ENCODE measurements at regions not wholly inside any gene's neighbourhood (a gene's known extent, or its start where the extent isn't known, plus 50 kb on each side); places are given as distances from the start of the nearest gene placed in this dataset.

DNA sequence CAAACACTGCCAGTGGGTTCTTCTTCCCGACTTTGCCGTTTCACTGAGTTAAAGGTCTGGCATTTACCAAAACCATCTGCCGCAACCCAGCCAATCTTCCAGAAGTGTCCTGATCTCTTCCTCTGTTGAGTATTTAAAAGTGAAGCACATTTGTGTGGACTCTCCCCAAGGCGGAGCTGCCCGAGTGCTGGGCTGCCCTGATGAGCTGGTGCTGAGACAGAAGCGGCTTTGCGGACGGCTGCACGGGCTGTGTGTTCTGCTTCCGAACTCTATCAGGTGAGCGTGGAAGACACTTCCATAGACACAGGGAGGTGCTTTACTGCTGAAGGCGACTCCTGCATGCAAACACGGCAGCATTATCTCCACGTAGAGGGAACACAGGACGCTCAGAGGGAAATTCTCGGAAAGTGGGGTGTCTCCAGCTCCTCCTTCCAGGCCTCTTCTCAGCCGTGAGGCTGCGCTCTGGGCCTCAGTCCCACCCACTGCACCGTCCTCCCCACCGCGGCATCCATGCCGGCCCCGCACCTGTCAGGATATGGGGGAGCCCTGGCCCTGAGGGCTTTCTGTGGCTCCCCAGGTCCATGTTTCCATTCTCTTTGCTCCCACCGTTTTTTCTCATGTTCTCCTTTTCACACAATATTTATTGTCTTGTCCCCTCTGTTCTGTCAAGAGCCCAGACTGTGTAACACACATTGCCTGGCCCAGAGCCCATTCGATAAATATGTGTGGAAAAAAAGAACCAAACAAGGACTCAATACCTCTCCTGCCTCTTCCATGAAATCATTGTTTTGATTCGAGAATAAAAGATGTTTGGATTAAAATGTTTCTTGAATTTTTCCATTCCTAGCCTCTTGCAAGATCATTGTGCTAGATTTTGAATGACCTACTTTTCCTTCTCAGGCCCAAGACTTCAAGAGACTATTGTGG lies 205.1 kb downstream of the DLL1 start:
- DNase-seq (ENCODE audit: low read depth, low spot score): no peak

DNA sequence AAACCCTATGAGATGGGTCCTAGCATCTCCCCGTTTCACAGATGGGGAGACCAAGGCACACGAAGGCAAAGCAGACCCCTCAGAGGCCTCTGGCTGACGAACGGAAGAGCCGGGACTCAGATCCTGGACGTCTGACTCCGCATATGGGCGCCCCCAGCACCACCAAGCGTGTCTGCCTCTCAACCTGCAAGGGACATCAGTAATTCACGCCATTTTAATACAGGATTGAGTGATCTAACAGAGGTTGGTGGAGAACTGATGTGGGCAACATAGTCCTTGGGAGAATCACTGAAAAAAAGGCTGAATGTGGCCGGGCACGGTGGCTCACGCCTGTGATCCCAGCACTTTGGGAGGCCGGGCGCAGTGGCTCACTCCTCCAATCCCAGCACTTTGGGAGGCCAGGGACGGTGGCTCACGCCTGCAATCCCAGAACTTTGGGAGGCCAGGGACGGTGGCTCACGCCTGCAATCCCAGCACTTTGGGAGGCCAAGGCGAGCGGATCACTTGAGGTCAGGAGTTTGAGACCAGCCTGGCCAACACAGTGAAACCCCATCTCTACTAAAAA lies 206.6 kb downstream of the DLL1 start:
- DNase-seq (ENCODE audit: low read depth, low spot score): no peak

DNA sequence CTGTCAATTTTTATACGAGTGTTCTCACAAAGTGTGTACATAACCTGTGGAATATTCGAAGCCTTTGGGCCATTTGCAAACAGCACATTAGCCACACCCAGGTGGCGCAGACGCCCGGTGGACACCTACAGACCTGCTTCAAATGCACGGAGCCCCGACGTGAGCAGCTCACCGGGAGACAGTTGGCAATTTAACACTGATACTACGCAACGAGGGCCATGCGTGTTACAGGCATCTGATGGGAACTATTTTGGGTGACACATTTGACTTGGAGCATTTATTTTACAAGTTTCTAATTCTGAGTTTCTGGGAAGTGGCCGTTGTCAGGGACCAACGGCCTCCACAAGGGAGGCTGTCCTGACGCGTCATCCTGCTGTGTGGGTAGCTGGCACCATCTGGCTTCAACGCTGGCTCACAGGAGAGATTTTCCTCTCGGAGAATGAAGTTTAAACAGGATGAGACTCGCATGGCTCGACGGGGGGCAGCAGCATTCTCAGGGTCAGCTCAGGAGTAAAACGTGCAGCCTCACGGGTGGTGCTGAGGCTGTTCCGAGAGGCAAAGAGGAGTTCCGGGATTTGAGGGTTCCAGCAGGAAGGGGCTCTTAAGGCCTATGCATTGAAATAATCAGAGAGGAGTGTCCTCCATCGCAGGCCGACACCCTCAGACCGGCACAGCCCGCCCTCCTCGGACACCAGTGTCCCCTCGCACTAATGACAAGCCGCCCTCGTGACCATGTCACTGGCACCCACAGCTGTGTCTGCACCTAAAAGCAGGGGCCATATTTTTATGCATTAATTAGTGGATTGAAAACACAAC lies 207.4 kb downstream of the DLL1 start:
- DNase-seq (ENCODE audit: low read depth, low spot score): no peak

DNA sequence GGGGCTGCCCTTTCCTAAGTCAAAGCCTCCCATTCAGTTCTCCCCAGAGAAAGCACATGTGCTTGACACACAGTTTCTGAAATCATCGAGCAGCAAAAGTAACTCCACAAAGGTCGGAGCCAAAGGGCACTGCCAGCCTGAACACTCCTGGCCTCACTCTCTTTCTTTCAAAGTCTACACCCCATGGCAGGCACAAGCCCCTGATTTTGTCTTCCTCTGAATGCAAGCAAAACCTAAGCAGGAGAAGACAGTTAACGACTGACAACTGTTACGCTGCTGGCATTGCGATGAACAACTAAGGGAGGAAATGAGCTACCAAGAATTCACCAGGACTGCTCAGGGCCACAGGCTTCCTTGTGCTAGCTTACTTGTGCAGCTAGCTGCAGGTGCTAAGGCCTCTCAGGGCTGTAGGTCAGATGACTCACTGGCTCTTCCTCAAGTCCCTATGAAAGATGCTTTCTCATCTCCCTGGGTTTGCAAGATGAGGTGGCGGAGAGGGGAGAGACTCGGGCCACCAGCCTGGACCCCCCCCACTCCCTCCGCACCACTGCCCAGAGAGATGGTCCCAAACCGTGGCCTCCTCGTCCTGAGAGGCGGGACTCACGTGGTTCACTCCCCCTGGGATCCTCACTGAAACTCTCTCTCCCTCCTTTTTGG lies 208.2 kb downstream of the DLL1 start:
- no peak for DNase-seq (ENCODE audit: low read depth, low spot score)

DNA sequence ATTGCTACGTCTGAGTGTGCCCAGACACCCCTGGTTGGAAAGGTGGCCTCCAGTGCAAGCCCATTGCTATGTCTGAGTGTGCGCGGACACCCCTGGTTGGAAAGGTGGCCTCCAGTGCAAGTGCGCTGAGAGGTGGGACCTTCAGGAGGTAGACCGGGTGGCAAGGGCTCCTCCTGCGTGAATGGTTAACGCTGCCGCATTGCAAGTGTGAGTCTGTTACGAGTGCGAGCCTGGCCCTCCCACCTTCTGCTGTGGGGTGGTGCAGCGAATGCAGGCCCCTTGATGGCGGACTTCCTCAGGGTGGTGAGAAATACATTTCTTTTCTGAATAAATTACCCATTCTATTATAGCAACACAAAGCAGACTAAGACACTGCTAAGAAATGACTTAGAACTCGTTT lies 208.8 kb downstream of the DLL1 start:
- DNase-seq (ENCODE audit: low read depth, low spot score): no peak

DNA sequence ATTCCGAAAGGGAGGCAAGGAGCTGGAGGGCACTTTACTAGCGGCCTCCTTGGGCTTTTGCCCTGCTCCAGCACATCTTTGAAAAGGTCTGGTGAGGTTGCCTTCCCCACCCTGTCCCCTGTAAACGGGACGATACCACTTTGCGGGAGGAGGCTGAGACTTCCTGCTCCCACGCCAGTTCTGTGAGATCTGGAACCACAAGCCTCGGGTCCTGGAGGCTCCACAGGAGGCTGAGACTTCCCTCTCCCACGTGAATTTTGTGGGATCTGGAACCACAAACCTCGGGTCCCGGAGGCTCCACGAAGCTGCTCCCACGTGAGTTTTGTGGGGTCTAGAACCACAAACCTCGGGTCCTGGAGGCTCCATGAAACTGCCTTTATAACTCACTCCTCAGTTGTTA lies 209.3 kb downstream of the DLL1 start:
- DNase-seq (ENCODE audit: low read depth, low spot score): no peak

DNA sequence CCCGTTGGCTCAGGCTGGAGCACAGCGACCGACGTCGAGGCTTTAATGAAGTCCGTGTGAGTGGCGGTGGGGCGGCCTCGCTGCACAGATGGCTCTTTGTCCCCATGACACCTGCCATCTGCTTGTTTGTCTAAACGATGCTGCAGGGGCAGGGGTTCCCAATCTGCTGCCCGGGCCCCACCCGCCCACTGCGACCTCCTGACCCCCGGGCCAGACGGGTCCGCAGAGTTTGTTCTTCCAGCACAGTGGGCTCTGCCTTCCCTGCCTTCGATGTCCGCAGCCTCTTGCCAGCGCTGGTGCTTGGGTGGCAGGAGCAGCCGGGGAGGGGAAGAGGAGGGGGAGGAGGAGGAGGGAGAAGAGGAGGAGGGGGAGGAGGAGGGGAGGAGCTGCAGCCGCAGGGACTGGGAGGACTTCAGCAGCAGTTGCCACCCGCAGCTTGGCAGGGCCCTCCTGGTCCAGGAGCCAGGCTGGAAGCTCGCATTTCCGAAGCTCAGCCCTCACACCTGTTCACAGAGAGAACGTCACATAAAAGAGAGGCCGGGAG lies 210.0 kb downstream of the DLL1 start:
- no peak for DNase-seq (ENCODE audit: low read depth, low spot score)

DNA sequence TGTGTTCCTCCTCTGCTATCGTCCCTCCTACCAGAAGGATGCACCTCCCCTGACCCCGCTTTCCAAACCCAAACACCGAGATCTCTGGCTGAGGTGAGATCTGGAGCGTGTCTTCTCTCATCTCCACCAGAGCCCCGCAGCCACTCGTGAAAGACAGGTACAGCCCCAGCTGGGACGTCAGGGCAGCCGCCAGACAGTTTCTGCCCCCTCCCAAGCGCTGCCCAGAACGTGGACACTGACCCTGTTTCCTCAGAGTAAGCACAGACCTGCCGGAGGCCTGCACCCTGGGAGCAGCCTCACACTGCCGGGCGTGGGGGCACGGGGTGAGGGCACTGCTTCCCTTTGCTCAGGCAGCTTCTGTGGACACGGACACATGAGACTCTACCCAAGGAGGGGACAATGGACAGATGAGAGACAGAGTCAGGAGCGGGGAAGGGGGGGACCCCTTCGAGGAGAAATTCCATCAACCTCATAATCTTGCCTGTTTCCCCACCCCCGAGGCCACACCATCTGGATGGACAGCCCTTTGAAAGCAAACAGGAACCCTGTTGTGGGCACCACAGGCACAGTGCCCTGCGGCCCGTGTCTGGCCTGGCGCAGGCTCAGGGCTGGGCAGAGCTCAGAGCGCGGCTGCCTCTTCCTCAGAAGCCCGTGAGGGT lies 210.6 kb downstream of the DLL1 start:
- no peak for DNase-seq (ENCODE audit: low read depth, low spot score)

DNA sequence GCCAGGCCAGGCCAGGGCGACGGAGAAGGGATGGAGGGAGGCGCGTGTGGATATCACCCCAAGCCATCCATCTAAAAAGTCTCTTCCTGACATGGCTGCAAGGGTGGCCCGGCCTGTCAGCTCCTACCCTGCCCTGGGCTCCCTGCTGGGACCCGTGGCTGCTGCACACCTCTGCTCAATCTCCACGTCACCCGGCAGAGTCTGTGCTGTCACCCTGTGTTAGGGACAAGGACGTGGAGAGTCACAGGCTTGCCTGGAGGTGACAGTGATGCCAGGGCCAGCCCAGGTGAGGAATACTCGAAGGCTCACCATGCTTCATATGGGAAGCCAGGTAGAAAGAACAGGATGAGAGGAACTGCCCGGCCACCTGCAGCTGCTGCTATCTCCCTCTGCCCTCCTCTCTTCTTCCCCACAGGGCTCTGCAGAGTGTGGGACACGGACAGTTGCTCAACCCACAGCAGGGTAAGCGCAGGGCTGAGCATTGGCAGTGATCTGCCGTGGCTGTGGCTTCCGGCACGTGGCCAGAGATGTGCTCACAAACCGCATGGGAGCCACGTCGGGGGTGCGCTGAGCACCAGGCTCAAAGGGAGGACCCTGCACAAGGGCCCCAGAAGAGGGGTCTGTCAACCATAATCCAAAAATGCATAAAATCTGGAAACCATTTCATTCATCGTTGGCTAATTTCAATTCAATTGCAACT lies 214.3 kb downstream of the DLL1 start:
- no peak for DNase-seq (ENCODE audit: low read depth, low spot score)

DNA sequence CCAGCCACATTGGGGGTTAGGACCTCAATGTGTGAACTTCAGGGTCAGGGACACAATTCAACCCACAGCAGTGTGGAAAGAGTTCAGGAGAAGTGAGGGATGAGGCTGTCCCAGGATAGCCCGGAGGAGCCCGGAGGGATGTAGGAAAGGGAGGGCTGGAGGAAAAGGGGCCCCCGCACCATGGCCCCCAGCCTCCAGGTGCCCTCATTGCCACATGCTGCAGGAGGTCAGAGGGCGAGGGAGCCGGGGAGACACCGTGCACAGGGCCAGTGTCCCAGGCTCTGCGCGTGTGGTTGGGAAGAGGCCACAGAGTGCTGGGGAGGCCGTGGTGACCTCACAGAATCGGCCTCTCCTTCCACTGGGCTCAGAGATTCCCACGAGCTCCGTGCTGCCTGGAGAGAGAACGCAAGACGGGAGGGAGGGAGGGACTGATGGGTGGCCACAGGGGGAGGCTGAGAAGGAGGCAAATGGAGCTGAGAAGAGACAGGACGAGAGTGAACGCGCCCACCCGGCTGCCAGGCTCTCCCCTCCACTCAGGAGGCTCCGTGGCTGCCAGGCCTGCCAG lies 215.1 kb downstream of the DLL1 start:
- no peak for DNase-seq (ENCODE audit: low read depth, low spot score)

DNA sequence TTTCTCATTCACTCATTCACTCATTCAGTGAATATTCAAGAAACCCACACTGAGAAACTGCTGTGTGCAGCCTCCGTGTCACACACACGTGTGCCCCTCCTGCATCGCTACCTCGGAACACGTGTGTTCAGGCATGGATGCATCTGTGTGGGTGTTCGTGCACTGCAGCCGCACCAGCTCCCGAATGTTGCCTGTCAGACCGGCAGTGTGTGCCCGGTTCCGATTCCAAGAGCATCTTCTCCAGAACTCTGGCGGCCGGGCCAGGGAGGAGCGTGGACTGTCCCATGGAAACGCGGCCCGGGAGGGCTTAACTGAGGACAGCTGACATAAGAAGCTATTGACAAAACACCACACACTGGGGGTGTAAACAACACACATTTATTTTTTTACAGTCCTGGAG lies 216.0 kb downstream of the DLL1 start:
- no peak for DNase-seq (ENCODE audit: low read depth, low spot score)

DNA sequence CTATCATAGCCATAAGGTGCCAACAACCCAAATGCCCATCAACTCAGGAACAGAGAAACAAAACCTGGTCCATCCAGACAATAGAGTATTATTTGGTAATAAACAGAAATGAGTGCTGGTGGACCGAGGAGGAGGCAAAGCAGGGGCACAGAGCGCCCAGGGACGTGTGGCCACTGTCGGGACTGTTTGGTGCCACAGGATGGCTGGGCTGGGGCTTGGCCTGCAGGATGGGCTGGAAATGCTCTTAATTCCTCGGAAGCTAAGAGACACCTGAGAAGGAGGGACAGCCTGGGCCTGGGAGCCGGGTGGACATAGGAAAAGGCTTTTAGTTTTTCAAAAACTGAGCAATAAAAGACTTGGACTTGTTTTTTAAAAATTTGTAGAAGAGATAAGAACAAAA lies 216.4 kb downstream of the DLL1 start:
- DNase-seq (ENCODE audit: low read depth, low spot score): no peak

DNA sequence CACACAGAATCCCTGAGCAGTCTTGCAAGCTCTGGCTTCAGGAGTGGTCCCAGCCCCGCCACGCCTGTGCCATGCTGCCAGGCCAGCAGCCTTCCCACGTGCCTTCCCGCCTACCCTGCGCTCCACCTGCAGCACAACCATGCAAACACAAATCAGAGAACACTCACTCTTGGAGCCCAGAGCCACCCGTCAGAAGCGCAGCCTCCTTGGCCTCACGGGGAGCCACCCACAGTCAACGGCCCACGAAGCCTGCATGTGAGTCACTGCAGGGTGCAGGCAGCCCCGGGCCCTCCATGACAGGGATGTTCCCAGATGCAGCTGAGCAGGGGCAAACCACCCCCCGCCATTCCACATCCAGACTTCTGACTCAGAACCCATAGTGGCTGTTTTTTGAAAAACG lies 217.0 kb downstream of the DLL1 start:
- no peak for DNase-seq (ENCODE audit: low read depth, low spot score)

DNA sequence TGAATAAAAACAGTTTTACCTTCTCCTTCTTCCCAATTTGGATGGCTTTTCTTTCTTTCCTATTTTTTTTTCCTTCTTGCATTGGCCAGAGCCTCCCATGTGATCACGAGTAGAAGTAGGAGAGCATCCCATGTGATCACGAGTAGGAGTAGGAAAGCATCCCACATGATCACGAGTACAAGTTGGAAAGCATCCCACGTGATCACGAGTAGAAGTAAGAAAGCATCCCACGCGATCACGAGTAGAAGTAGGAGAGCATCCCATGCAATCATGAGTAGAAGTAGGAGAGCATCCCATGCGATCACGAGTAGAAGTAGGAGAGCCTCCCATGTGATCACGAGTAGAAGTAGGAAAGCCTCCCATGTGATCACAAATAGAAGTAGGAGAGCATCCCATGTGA lies 218.6 kb downstream of the DLL1 start:
- DNase-seq (ENCODE audit: low read depth, low spot score): no peak

DNA sequence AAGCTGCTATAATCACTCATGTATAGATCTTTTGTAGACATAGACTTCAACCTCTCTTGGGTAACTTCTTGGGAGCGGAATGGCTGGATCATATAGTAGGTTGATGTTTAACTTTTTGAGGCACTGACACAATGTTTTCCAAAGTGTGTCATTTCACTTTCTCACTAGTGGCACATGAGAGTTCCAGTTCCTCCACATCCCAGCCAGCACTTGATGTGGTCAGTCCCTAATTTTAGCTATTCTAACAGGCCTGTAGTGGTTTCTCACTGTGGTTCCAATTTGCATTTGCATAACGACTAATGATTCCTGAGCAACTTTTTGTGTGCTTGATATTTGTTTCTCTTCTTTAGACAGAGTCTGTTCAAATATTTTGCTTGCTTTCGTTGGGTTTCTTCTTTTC lies 221.3 kb downstream of the DLL1 start:
- no peak for DNase-seq (ENCODE audit: low read depth, low spot score)

DNA sequence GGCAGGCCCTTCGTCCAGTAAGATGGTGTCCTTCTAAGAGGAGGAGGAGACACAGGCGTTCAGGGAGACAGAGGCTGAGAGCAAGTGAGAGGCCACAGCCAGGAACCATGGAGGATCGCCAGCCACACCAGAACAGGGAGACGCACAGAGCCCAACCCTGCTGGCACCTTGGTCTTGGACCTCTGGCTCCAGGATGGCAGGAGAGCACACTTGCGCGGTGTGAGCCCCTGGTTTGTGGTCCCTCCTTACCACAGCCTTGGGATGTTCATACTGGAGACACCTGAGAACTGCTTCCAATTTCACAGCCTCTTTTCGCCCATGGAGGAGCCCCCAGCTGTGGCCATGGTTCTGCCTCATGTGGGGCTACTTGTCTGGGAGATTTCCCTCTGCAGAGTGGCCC lies 222.4 kb downstream of the DLL1 start:
- no peak for DNase-seq (ENCODE audit: low read depth, low spot score)

DNA sequence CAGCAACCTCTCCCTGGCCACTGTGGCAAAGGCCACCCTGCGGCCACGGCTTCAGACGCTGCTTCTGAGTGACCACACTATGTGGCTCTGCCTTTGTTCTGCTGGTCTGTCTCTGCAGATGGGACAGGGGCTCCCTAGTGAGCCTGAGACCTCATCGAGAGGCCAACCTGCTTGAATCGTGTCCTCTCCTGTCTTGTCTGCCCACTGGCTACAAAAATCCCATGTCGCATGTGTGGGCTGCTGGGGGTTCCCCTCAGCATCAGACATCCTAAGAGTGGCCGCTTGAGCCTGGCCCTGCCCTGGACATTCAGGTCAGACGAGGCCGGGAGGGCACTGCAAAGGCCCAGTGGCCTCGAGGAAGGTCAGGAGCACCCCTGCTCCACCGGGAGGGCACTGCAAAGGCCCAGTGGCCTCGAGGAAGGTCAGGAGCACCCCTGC lies 222.9 kb downstream of the DLL1 start:
- DNase-seq (ENCODE audit: low read depth, low spot score): no peak

DNA sequence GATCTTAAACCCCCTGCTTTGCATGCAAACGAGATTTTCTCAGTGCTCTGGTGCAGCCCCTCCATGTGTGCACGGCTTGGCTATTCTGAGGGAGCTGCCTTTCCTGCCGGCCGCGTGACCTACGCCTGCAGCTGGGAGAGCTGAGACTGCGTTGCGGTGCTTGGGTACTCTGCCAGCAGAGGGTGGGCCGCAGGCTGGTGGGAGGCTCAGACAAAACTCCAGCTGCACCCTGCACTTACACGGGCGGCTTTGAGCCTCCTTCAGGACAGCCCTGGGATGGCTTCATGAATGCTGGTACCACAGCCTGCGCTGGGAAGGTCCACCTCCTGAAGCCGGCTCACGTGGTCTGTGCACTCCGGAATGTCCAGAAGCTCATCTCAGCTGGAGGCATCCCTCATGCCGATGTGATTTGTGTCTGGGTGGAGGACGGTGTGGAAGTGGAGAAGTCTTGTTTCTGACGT lies 223.7 kb downstream of the DLL1 start:
- no peak for DNase-seq (ENCODE audit: low read depth, low spot score)

DNA sequence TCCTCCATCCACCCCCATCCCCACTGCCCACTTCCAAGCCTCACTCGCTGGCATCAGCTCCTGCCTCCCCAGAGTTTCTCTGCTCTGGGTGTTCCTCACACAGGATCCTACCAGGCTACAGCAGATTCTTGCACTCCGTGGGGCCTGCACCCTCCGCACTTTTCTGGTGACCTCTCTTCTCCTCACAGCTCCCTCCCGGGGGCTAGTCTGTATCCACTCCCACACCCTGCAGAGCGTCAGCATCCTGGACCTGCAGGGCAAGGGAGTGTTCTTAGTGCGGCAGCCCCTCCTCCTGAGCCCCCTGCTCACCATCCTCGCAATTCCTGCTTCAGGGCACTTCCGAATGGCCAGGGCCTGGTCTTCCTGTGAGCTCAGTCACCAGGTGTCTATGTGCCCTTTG lies 224.2 kb downstream of the DLL1 start:
- DNase-seq (ENCODE audit: low read depth, low spot score): no peak
